ENCODE measurements at regions not wholly inside any gene's neighbourhood (a gene's known extent, or its start where the extent isn't known, plus 50 kb on each side); places are given as distances from the start of the nearest gene placed in this dataset.

DNA sequence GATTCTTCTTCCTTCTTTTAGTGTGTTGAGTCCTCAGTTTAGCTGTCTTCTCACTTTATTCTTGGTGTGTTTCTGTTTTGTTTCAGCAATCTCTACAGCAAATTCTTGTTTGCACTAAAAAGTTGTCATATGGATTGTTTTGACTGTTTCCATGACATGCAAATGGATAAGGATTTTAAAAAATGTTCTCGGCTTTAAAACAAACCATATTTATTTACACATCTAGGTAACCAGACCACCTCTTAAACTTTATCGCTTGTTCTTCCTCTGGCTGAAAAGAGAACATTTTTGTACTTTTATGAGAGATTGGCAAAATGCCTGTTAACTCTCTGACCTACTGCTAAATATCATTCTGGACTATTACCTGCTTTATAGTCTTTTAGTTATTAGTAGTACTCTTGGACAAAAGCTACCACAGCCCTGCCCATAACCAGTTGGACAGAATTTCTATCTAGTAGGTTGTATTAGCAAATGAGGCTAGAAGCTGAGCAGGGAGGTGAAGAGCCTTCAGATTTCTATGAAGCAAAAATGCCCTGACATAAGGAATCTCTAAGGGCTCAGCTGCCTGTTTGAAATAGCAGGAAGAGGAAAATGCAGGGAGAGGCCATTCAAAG, 268.3 kb downstream of the CD109 start:
- Histone ChIP-seq H3K4me2 (ENCODE audit: low read depth, low read length) (no peak overlapping the region), H2AFZ (ENCODE audit: low read length) (no peak overlapping the region), H3K27ac (ENCODE audit: extremely low read length, insufficient read depth, low read length) (no peak overlapping the region), H3K9me3 (ENCODE audit: low read length) (no peaks in the 10 kb centered on the region), H3K79me2 (ENCODE audit: insufficient read depth, low read length) (no peaks in the 10 kb centered on the region), H3K4me3 (replicated peaks in 1 of 3; ENCODE audit: insufficient read depth in 1 of 3, low read depth in 2 of 3, low read length in 3 of 3) (no peak overlapping the region), H3K9ac (ENCODE audit: insufficient read depth, low read depth, low read length) (no peak overlapping the region), H3K4me1 (ENCODE audit: insufficient read depth, low read length) (no peaks in the 10 kb centered on the region), H3K36me3 (replicated peaks in 1 of 2; ENCODE audit: control insufficient read depth in 1 of 2, insufficient read depth in 2 of 2, low read length in 2 of 2) (no peaks in the 10 kb centered on the region), H4K20me1 (ENCODE audit: insufficient read depth, low read length) (no peaks in the 10 kb centered on the region), H3K27me3 (ENCODE audit: control insufficient read depth in 1 of 2, insufficient read depth in 2 of 2, low read length in 2 of 2) (no peaks in the 10 kb centered on the region)
- ChIA-PET CTCF (ENCODE audit: low intra/inter-chr PET ratio, low total read pairs) (no interaction called here), POLR2A (no interaction called here)
- intact Hi-C loops (cut with micrococcal nuclease; ENCODE audit: unreplicated experiment), result no loop called here
- TF ChIP-seq NR2F6 (IDR thresholded peaks at IDR 0.05), result no peak
- TF ChIP-seq NR2F6 (CRISPR knock-in tag; IDR thresholded peaks at IDR 0.05), result no peak
- no peak for TF ChIP-seq ZSCAN20 (CRISPR knock-in tag; IDR thresholded peaks at IDR 0.05; ENCODE audit: borderline replicate concordance)
- TF ChIP-seq HCFC1 (IDR thresholded peaks at IDR 0.05; ENCODE audit: low read depth, low read length), result no peak
- no peak for TF ChIP-seq ZNF496 (CRISPR knock-in tag; IDR thresholded peaks at IDR 0.05; ENCODE audit: insufficient replicate concordance)
- TF ChIP-seq HOXA5 (CRISPR knock-in tag; IDR thresholded peaks at IDR 0.05), result no peak
- TF ChIP-seq POLR2G (IDR thresholded peaks at IDR 0.05; ENCODE audit: low read depth, low read length), result no peak
- TF ChIP-seq SRSF9 (IDR thresholded peaks at IDR 0.05; ENCODE audit: borderline replicate concordance, insufficient read depth, low read depth, low read length, poor library complexity, severe bottlenecking), result no peak
- TF ChIP-seq ZNF234 (CRISPR knock-in tag; conservative IDR thresholded peaks at IDR 0.05), result no peak
- BruUV-seq (replicated peaks), result no TSS peak
- FAIRE-seq (no peak), ATAC-seq (no peak), DNase-seq (ENCODE audit: low spot score) (no peak)
- WGBS (ENCODE audit: low lambda C conversion rate), result 0% methylated on average over 2 of the region's 2 CpGs
- in situ Hi-C loops (cut with HindIII; ENCODE audit: extremely low pct_ligation_motif_present, low pct_unique_long_range_greater_than_20kb), result loop anchor here (25.0 kb wide), 1 partner anchor 1248 kb away; the partner anchor contains the start of gene COL12A1

DNA sequence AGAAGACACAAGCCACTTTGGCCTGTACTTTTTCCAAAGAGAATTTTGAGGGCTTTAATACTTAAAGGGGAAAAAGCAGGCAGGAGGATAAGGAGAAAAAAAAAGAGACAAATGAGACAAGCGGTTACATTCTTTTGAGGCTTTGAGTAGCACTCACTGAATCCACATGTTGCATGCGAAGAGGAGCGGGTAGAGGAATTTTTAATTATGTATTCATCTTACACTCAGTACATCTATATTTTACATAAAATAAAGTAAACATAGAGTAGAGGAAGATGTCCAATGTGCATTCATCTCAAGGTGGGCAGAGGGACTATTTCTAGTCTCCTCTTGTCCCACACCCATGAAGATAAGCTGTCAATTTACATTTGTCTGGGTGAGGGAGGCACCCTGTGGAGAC, 266.9 kb downstream of the CD109 start:
- DNase-seq (ENCODE audit: low spot score) (no peak), FAIRE-seq (no peak), ATAC-seq (no peak)
- Histone ChIP-seq H3K4me1 (ENCODE audit: insufficient read depth, low read length) (no peaks in the 10 kb centered on the region), H3K27me3 (ENCODE audit: control insufficient read depth in 1 of 2, insufficient read depth in 2 of 2, low read length in 2 of 2) (no peaks in the 10 kb centered on the region), H3K79me2 (ENCODE audit: insufficient read depth, low read length) (no peaks in the 10 kb centered on the region), H4K20me1 (ENCODE audit: insufficient read depth, low read length) (no peaks in the 10 kb centered on the region), H3K9me3 (ENCODE audit: low read length) (no peaks in the 10 kb centered on the region), H2AFZ (ENCODE audit: low read length) (no peak overlapping the region), H3K36me3 (replicated peaks in 1 of 2; ENCODE audit: control insufficient read depth in 1 of 2, insufficient read depth in 2 of 2, low read length in 2 of 2) (no peaks in the 10 kb centered on the region), H3K27ac (ENCODE audit: extremely low read length, insufficient read depth, low read length) (no peak overlapping the region), H3K4me2 (ENCODE audit: low read depth, low read length) (no peak overlapping the region), H3K9ac (ENCODE audit: insufficient read depth, low read depth, low read length) (no peak overlapping the region), H3K4me3 (replicated peaks in 1 of 3; ENCODE audit: insufficient read depth in 1 of 3, low read depth in 2 of 3, low read length in 3 of 3) (no peak overlapping the region)
- 79% methylated on average over 3 of the region's 3 CpGs for WGBS (ENCODE audit: low lambda C conversion rate)
- CTCF ChIA-PET (ENCODE audit: low intra/inter-chr PET ratio, low total read pairs), result no interaction called here
- intact Hi-C loops (cut with micrococcal nuclease; ENCODE audit: unreplicated experiment) (no loop called here), in situ Hi-C loops (cut with HindIII; ENCODE audit: extremely low pct_ligation_motif_present, low pct_unique_long_range_greater_than_20kb) (loop anchor here (25.0 kb wide), 1 partner anchor 1249 kb away; the partner anchor contains the start of gene COL12A1)
- POLR2A ChIA-PET, result no interaction called here
- no TSS peak for BruUV-seq (replicated peaks)
- no peak for TF ChIP-seq ZNF264 (CRISPR knock-in tag; IDR thresholded peaks at IDR 0.05)
- TF ChIP-seq SIX4 (CRISPR knock-in tag; IDR thresholded peaks at IDR 0.05), result no peak
- no peak for TF ChIP-seq AKNA (CRISPR knock-in tag; IDR thresholded peaks at IDR 0.05; ENCODE audit: borderline replicate concordance)
- TF ChIP-seq U2AF2 (IDR thresholded peaks at IDR 0.05; ENCODE audit: low read depth, low read length), result no peak
- TF ChIP-seq ZBTB7A (CRISPR knock-in tag; IDR thresholded peaks at IDR 0.05), result no peak
- TF ChIP-seq MED1 (CRISPR knock-in tag; IDR thresholded peaks at IDR 0.05), result no peak
- TF ChIP-seq KDM4B (CRISPR knock-in tag; IDR thresholded peaks at IDR 0.05), result no peak
- TF ChIP-seq MEIS2 (CRISPR knock-in tag; IDR thresholded peaks at IDR 0.05), result no peak
- TF ChIP-seq ZKSCAN1 (IDR thresholded peaks at IDR 0.05; ENCODE audit: low read length), result no peak

Measured in HepG2 (cell line).